Amniotic epithelial cell (primary cell): ENCODE measurements at regions not wholly inside any gene's neighbourhood (a gene's known extent, or its start where the extent isn't known, plus 50 kb on each side); places are given as distances from the start of the nearest gene placed in this dataset.

Experiments
- DNase-seq: peaks from one replicate; pipeline ENCODE4 v3.0.0-alpha.2; 2010; ENCODE audit warnings: low read depth

GRCh38 chr16:56140645-56141044, 50.6 kb upstream of the GNAO1 start:
- no peak for DNase-seq

- DNase-seq = no peak
Measured at GRCh38 chr16:56137269-56137668, 54.0 kb upstream of the GNAO1 start.

GRCh38 chr16:56136256-56136655, 55.0 kb upstream of the GNAO1 start:
- DNase-seq = no peak

- no peak for DNase-seq
Measured at GRCh38 chr16:56134790-56135189, 56.5 kb upstream of the GNAO1 start.

- DNase-seq = no peak
Measured at GRCh38 chr16:56125922-56126321, 65.4 kb upstream of the GNAO1 start.

GRCh38 chr16:56122251-56122650, 69.0 kb upstream of the GNAO1 start:
- DNase-seq = no peak

GRCh38 chr16:56121156-56121500, 70.2 kb upstream of the GNAO1 start:
- DNase-seq = no peak

- no peak for DNase-seq
Measured at GRCh38 chr16:56120447-56121155, 70.7 kb upstream of the GNAO1 start.

GRCh38 chr16:56119133-56119532, 72.2 kb upstream of the GNAO1 start:
- no peak for DNase-seq

GRCh38 chr16:56116577-56116964, 74.7 kb upstream of the GNAO1 start:
- no peak for DNase-seq

- no peak for DNase-seq
Measured at GRCh38 chr16:56115817-56116576, 75.3 kb upstream of the GNAO1 start.

GRCh38 chr16:56113223-56113622, 78.1 kb upstream of the GNAO1 start:
- no peak for DNase-seq

- no peak for DNase-seq
Measured at GRCh38 chr16:56111100-56111499, 80.2 kb upstream of the GNAO1 start.

GRCh38 chr16:56109994-56110393, 81.3 kb upstream of the GNAO1 start:
- DNase-seq = no peak

- no peak for DNase-seq
Measured at GRCh38 chr16:56109205-56109604, 82.1 kb upstream of the GNAO1 start.

GRCh38 chr16:56108724-56109123, 82.6 kb upstream of the GNAO1 start:
- no peak for DNase-seq

- DNase-seq = no peak
Measured at GRCh38 chr16:56108056-56108471, 83.2 kb upstream of the GNAO1 start.

- DNase-seq = no peak
Measured at GRCh38 chr16:56106527-56106926, 84.8 kb upstream of the GNAO1 start.

GRCh38 chr16:56102906-56103305, 88.4 kb upstream of the GNAO1 start:
- no peak for DNase-seq

- DNase-seq = no peak
Measured at GRCh38 chr16:56102183-56102686, 89.1 kb upstream of the GNAO1 start.

- no peak for DNase-seq
Measured at GRCh38 chr16:56101480-56101879, 89.8 kb upstream of the GNAO1 start.

GRCh38 chr16:56097306-56097705, 94.0 kb upstream of the GNAO1 start:
- DNase-seq = no peak

GRCh38 chr16:56094231-56094630, 97.1 kb upstream of the GNAO1 start:
- DNase-seq = no peak

- no peak for DNase-seq
Measured at GRCh38 chr16:56093055-56093454, 98.2 kb upstream of the GNAO1 start.
